ENCODE measurements at regions not wholly inside any gene's neighbourhood (a gene's known extent, or its start where the extent isn't known, plus 50 kb on each side); places are given as distances from the start of the nearest gene placed in this dataset.

- TF ChIP-seq, protein P1, sequence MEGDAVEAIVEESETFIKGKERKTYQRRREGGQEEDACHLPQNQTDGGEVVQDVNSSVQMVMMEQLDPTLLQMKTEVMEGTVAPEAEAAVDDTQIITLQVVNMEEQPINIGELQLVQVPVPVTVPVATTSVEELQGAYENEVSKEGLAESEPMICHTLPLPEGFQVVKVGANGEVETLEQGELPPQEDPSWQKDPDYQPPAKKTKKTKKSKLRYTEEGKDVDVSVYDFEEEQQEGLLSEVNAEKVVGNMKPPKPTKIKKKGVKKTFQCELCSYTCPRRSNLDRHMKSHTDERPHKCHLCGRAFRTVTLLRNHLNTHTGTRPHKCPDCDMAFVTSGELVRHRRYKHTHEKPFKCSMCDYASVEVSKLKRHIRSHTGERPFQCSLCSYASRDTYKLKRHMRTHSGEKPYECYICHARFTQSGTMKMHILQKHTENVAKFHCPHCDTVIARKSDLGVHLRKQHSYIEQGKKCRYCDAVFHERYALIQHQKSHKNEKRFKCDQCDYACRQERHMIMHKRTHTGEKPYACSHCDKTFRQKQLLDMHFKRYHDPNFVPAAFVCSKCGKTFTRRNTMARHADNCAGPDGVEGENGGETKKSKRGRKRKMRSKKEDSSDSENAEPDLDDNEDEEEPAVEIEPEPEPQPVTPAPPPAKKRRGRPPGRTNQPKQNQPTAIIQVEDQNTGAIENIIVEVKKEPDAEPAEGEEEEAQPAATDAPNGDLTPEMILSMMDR (IDR thresholded peaks at IDR 0.05) = no peak
- TF ChIP-seq POLR2A (IDR thresholded peaks at IDR 0.05) = no peak
Measured at GRCh38 chr14:87251011-87251410, 742.0 kb downstream of the GALC start.

All from right lobe of liver (tissue), 4 donors.